Progenitor cell of endocrine pancreas (in vitro differentiated cells): ENCODE measurements at regions not wholly inside any gene's neighbourhood (a gene's known extent, or its start where the extent isn't known, plus 50 kb on each side); places are given as distances from the start of the nearest gene placed in this dataset.

Experiments
- DNase-seq: peaks from one replicate; pipeline ENCODE4 v3.0.0; 2021; ENCODE audit warnings: low spot score; ENCODE audit not compliant: unreplicated experiment
- H3K27ac Mint-ChIP-seq: 2 replicates; pipeline ENCODE4 v1.8.0; 2021; ENCODE audit warnings: mild to moderate bottlenecking, moderate library complexity, mixed read lengths
- H3K27me3 Mint-ChIP-seq: 2 replicates; pipeline ENCODE4 v1.8.0; 2021; ENCODE audit warnings: mixed read lengths
- H3K36me3 Mint-ChIP-seq: 2 replicates; pipeline ENCODE4 v1.8.0; 2022; ENCODE audit warnings: mixed read lengths; ENCODE audit not compliant: insufficient read depth
- H3K4me1 Mint-ChIP-seq: 2 replicates; pipeline ENCODE4 v1.8.0; 2021; ENCODE audit warnings: low read depth, mixed read lengths
- H3K4me3 Mint-ChIP-seq: 2 replicates; pipeline ENCODE4 v1.8.0; 2021; ENCODE audit warnings: low read depth, mild to moderate bottlenecking, moderate library complexity, mixed read lengths
- H3K9me3 Mint-ChIP-seq: 2 replicates; pipeline ENCODE4 v1.8.0; 2021; ENCODE audit warnings: low read depth, mixed read lengths
- TF ChIP-seq, protein P1 (sequence below): fragments of 200-600 bp; sonication (generic); IDR thresholded peaks from one replicate; pipeline ENCODE4 v1.5.0; 2021; ENCODE audit warnings: antibody characterized with exemption, mild to moderate bottlenecking; ENCODE audit not compliant: unreplicated experiment

DNA sequence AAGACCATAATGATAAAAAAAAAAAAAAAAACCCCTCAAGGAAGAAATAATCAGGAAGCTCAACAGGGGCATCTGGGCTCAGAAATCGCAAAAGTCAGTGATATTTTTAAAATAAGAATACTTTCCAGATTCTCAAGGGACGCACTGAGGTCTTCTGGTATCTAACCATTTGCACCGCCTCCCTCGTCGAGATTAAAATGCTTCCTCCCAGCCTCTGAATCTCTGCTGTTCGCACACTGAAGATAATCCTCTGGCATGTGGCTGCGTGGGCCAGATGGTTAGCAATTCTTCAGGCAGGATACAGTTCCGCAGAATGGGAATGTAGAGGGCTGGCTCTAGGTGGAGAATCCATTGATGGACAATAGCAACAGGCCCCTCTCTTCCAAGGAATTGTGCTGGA lies 211.7 kb upstream of the CDH5 start:
- TF ChIP-seq, protein P1, sequence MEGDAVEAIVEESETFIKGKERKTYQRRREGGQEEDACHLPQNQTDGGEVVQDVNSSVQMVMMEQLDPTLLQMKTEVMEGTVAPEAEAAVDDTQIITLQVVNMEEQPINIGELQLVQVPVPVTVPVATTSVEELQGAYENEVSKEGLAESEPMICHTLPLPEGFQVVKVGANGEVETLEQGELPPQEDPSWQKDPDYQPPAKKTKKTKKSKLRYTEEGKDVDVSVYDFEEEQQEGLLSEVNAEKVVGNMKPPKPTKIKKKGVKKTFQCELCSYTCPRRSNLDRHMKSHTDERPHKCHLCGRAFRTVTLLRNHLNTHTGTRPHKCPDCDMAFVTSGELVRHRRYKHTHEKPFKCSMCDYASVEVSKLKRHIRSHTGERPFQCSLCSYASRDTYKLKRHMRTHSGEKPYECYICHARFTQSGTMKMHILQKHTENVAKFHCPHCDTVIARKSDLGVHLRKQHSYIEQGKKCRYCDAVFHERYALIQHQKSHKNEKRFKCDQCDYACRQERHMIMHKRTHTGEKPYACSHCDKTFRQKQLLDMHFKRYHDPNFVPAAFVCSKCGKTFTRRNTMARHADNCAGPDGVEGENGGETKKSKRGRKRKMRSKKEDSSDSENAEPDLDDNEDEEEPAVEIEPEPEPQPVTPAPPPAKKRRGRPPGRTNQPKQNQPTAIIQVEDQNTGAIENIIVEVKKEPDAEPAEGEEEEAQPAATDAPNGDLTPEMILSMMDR = no peak
- Mint-ChIP-seq H3K27me3 (no peaks in the 10 kb centered on the region), H3K4me1 (peaks cover 9% of the 10 kb centered on the region), H3K27ac (no peak overlapping the region), H3K36me3 (no peaks in the 10 kb centered on the region), H3K4me3 (no peak overlapping the region), H3K9me3 (no peaks in the 10 kb centered on the region)
- DNase-seq = no peak

DNA sequence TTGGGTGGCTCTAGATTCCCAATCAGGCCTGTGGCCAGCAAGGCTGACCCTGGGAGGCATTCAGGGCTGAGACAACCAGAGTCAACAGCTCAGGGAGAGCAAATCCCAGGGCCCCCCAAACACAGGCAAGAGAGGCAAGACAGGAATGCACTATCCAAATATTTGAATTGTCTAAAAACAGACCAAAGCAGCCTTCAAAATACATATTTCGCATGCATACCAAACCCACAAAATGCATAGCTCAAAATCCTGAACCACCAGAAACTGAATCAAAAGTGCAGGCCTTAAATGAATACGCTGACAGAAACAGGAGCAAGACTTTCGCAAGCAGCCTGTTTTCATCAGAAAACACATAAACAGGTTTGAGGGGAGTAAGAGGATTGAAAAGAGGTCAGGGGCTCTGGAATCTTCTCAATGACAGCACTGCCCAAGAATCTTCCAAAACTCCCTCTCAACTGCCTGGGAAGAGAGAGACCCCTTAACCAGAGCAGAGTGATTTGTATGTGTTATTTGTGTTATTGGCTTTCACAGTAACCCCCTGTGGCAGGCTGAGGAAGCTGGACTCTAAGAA lies 213.6 kb upstream of the CDH5 start:
- Mint-ChIP-seq H3K4me1 (peaks cover 9% of the 10 kb centered on the region), H3K4me3 (no peak overlapping the region), H3K9me3 (no peaks in the 10 kb centered on the region), H3K36me3 (no peaks in the 10 kb centered on the region), H3K27me3 (peaks cover 5% of the 10 kb centered on the region), H3K27ac (peak overlapping the region; percentile 62)
- no peak for DNase-seq
- TF ChIP-seq, protein P1 = no peak

DNA sequence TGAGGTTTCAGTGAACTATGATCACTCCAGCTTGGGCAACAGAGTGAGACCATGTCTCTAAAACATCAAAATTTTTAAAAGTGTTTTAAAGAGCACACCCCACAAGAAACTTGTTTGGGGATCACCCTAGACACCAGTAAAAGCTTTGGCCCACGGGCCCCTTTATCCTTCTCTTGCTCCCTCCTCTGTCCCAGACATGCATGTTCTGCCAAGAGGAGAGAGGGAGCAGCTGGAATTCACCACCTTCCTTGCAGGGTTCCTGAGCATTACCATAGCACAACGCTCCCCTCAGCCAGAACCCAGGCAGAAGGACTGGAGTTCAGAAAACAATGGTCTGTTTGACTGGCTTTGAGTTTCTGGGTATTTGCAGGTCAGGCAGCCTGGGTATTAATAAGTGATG lies 214.3 kb upstream of the CDH5 start:
- TF ChIP-seq, protein P1 = no peak
- H3K36me3 Mint-ChIP-seq = no peaks in the 10 kb centered on the region
- peaks cover 5% of the 10 kb centered on the region for H3K27me3 Mint-ChIP-seq
- no peak for DNase-seq
- no peaks in the 10 kb centered on the region for H3K9me3 Mint-ChIP-seq
- H3K27ac Mint-ChIP-seq = no peak overlapping the region
- H3K4me1 Mint-ChIP-seq = peaks cover 9% of the 10 kb centered on the region
- H3K4me3 Mint-ChIP-seq = no peak overlapping the region

DNA sequence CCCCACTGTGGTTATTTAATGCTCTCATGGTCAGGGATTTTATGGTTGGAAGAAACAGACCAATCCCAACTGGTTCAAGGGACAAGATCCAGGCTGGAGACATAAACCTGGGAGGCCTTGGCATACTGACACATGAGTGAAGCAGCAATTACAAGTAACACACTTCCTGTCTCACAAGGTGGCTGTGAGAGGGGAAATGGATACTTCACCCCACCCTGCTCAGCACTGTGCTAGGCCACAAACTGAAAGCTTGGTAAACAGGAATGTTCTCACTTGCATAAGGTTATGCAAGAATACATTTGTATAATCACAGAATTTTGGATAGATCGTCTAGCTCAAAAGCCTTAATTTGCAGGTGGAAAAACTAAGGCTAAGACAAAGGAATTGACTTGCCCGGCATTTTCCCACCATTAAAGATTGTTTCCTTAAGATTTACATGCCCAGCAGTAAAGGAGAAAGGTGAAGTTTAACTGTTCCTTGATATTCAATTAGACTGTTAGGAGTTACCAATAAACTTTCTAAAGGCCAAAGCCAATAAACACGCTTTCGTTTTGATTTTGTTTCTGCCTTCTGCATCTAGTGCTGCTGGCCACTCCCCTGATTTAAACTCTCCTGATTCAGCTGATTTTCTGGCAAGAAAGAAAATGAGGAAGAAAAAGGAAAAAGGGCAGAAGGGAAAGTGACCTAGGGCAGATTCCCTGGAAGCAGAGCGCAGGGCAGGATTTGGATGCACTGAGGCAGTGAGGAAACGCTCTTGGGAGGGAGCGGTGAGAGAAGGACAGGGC lies 215.6 kb upstream of the CDH5 start:
- no peak for DNase-seq
- Mint-ChIP-seq H3K36me3 (no peaks in the 10 kb centered on the region), H3K4me3 (no peak overlapping the region), H3K27me3 (peaks cover 9% of the 10 kb centered on the region), H3K4me1 (peaks cover 9% of the 10 kb centered on the region), H3K9me3 (no peaks in the 10 kb centered on the region), H3K27ac (no peak overlapping the region)
- TF ChIP-seq, protein P1 = no peak

DNA sequence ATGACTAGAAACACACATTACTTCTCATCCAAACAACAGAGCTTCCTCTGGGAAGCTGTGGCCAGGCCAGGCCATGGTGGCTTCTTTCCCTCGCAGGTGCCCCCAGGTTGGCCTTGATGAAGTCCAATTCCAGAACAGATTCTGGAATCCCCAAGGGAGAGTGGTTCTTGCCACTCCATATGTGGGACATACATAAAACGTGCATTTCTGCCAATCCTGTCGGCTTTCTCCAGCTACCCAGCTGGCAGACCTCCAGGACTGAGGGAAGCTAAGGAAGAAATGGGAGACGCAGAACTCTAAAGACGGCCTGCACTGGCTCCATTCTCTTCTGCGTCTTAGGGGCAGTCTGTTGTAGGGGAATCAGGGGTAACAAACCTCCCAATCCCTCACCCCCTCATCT lies 219.2 kb upstream of the CDH5 start:
- Mint-ChIP-seq H3K9me3 (no peaks in the 10 kb centered on the region), H3K36me3 (no peaks in the 10 kb centered on the region), H3K4me1 (peaks cover under 1% of the 10 kb centered on the region)

More for the DNA sequence above, 219.2 kb upstream of the CDH5 start:
- Mint-ChIP-seq H3K4me3 (no peak overlapping the region), H3K27me3 (peaks cover 17% of the 10 kb centered on the region), H3K27ac (no peak overlapping the region)
- TF ChIP-seq, protein P1 = no peak
- DNase-seq = no peak
